H9 (cell line): ENCODE measurements at regions not wholly inside any gene's neighbourhood (a gene's known extent, or its start where the extent isn't known, plus 50 kb on each side); places are given as distances from the start of the nearest gene placed in this dataset.

Source experiments
- DNase-seq: peaks from one replicate; pipeline ENCODE4 v3.0.0-alpha.2; 2017
- H2AFZ ChIP-seq: one replicate; pipeline ENCODE4 v1.6.1; 2013; ENCODE audit warnings: mild to moderate bottlenecking, low read length, control low read depth, moderate library complexity
- H2AK5ac ChIP-seq: 2 replicates; pipeline ENCODE4 v1.6.1; 2013; ENCODE audit warnings: low read length, control low read depth, mixed read lengths; ENCODE audit not compliant: insufficient read length
- H2BK120ac ChIP-seq: one replicate; pipeline ENCODE4 v1.6.1; 2013; ENCODE audit warnings: low read depth, mild to moderate bottlenecking, low read length, control low read depth, inconsistent platforms; ENCODE audit not compliant: poor library complexity, severe bottlenecking
- H2BK12ac ChIP-seq: 2 replicates; pipeline ENCODE4 v1.6.1; 2013; ENCODE audit warnings: low read length, control low read depth, mixed read lengths, low read depth; ENCODE audit not compliant: insufficient read length
- H2BK15ac ChIP-seq: 2 replicates; pipeline ENCODE4 v1.6.1; 2013; ENCODE audit warnings: low read depth, low read length, control low read depth
- H2BK20ac ChIP-seq: one replicate; pipeline ENCODE4 v1.6.1; 2013; ENCODE audit warnings: low read depth, mild to moderate bottlenecking, low read length, control low read depth, inconsistent platforms; ENCODE audit not compliant: poor library complexity, severe bottlenecking
- H2BK5ac ChIP-seq: 2 replicates; pipeline ENCODE4 v1.6.1; 2013; ENCODE audit warnings: low read length, control low read depth, mixed read lengths; ENCODE audit not compliant: insufficient read length
- H3K14ac ChIP-seq: 2 replicates; pipeline ENCODE4 v1.6.1; 2013; ENCODE audit warnings: low read length, control low read depth; ENCODE audit not compliant: insufficient read depth
- H3K18ac ChIP-seq: 2 replicates; pipeline ENCODE4 v1.6.1; 2013; ENCODE audit warnings: low read depth, mild to moderate bottlenecking, mixed read lengths, low read length, control low read depth; ENCODE audit not compliant: insufficient read length
- H3K23ac ChIP-seq: 2 replicates; pipeline ENCODE4 v1.6.1; 2013; ENCODE audit warnings: low read length, control low read depth, mixed read lengths, low read depth; ENCODE audit not compliant: insufficient read length
- H3K23me2 ChIP-seq: 2 replicates; pipeline ENCODE4 v1.6.1; 2013; ENCODE audit warnings: low read depth, mild to moderate bottlenecking, mixed read lengths, low read length, control low read depth; ENCODE audit not compliant: insufficient read length, poor library complexity, severe bottlenecking
- H3K27ac ChIP-seq: 2 replicates; pipeline ENCODE4 v1.5.1; 2013; ENCODE audit warnings: low read length, control low read depth, mixed read lengths, low read depth; ENCODE audit not compliant: insufficient read length
- H3K27me3 ChIP-seq: 2 replicates; pipeline ENCODE4 v1.6.1; 2013; ENCODE audit warnings: low read length, control low read depth, inconsistent platforms; ENCODE audit not compliant: insufficient read depth
- H3K4ac ChIP-seq: 2 replicates; pipeline ENCODE4 v1.6.1; 2013; ENCODE audit warnings: low read depth, mild to moderate bottlenecking, control low read depth, inconsistent platforms, low read length, moderate library complexity
- H3K4me1 ChIP-seq: 2 replicates; pipeline ENCODE4 v1.6.1; 2013; ENCODE audit warnings: low read length, control low read depth, inconsistent platforms; ENCODE audit not compliant: insufficient read depth
- H3K4me2 ChIP-seq: 2 replicates; pipeline ENCODE4 v1.6.1; 2013; ENCODE audit warnings: low read length, control low read depth, mixed read lengths; ENCODE audit not compliant: insufficient read length, insufficient read depth
- H3K56ac ChIP-seq: 2 replicates; pipeline ENCODE4 v1.6.1; 2013; ENCODE audit warnings: low read depth, mild to moderate bottlenecking, mixed read lengths, low read length, control low read depth; ENCODE audit not compliant: insufficient read length
- H3K79me1 ChIP-seq: 2 replicates; pipeline ENCODE4 v1.6.1; 2013; ENCODE audit warnings: low read depth, mild to moderate bottlenecking, moderate library complexity, low read length, control low read depth, inconsistent platforms; ENCODE audit not compliant: insufficient read depth, poor library complexity, severe bottlenecking
- H3K79me2 ChIP-seq: 2 replicates; pipeline ENCODE4 v1.6.1; 2013; ENCODE audit warnings: low read length, control low read depth, inconsistent platforms; ENCODE audit not compliant: insufficient read depth
- H3K9ac ChIP-seq: 2 replicates; pipeline ENCODE4 v1.6.1; 2013; ENCODE audit warnings: low read length, control low read depth, mixed read lengths; ENCODE audit not compliant: insufficient read length; ENCODE audit errors: extremely low read depth
- H3K9me3 ChIP-seq: one replicate; pipeline ENCODE4 v1.6.1; 2013; ENCODE audit warnings: low read depth, low read length, inconsistent platforms; ENCODE audit not compliant: control insufficient read depth
- H3T11ph ChIP-seq: one replicate; pipeline ENCODE4 v1.6.1; 2013; ENCODE audit warnings: mild to moderate bottlenecking, low read length, control low read depth, inconsistent platforms
- H4K20me1 ChIP-seq: one replicate; pipeline ENCODE4 v1.6.1; 2013; ENCODE audit not compliant: control insufficient read depth, insufficient read length, insufficient read depth
- H4K5ac ChIP-seq: 2 replicates; pipeline ENCODE4 v1.6.1; 2013; ENCODE audit warnings: low read depth, mild to moderate bottlenecking, mixed read lengths, low read length, control low read depth; ENCODE audit not compliant: insufficient read length
- H4K8ac ChIP-seq: replicated peaks from 2 replicates; pipeline ENCODE4 v1.6.1; 2013; ENCODE audit warnings: low read length, control low read depth, mixed read lengths, low read depth; ENCODE audit not compliant: insufficient read length
- H4K91ac ChIP-seq: 2 replicates; pipeline ENCODE4 v1.6.1; 2013; ENCODE audit warnings: low read depth, mild to moderate bottlenecking, moderate library complexity, mixed read lengths, low read length, control low read depth; ENCODE audit not compliant: insufficient read length
- H3K27ac Mint-ChIP-seq, 3 experiments: 2 replicates in 2 of 3; 3 replicates in 1 of 3; pipeline ENCODE4 v1.8.0; 2020 to 2021; ENCODE audit warnings: mixed read lengths in 3 of 3, mild to moderate bottlenecking in 1 of 3, moderate library complexity in 1 of 3
- H3K27me3 Mint-ChIP-seq: 2 replicates; pipeline ENCODE4 v1.8.0; 2021; ENCODE audit warnings: low read depth, mild to moderate bottlenecking, moderate library complexity, mixed read lengths
- H3K36me3 Mint-ChIP-seq, 3 experiments: 2 replicates in 2 of 3; 3 replicates in 1 of 3; pipeline ENCODE4 v1.8.0; 2020 to 2021; ENCODE audit warnings: low read depth in 3 of 3, mixed read lengths in 3 of 3; ENCODE audit not compliant: insufficient read depth in 1 of 3
- H3K4me1 Mint-ChIP-seq, 2 experiments: 2 replicates each; pipeline ENCODE4 v1.8.0; 2020; ENCODE audit warnings: mixed read lengths in 2 of 2
- H3K4me3 Mint-ChIP-seq, 2 experiments: 2 replicates in 1 of 2; 3 replicates in 1 of 2; pipeline ENCODE4 v1.8.0; 2020 to 2021; ENCODE audit warnings: mild to moderate bottlenecking in 2 of 2, mixed read lengths in 2 of 2, moderate library complexity in 1 of 2
- H3K9me3 Mint-ChIP-seq, 2 experiments: 2 replicates in 1 of 2; 3 replicates in 1 of 2; pipeline ENCODE4 v1.8.0; 2020; ENCODE audit warnings: mild to moderate bottlenecking in 2 of 2, mixed read lengths in 2 of 2, moderate library complexity in 1 of 2
- WGBS: extraction: QIAGEN DNeasy Blood & Tissue Kit; methylation state at CpG from one replicate; pipeline ENCODE4 v1.1.7; 2013; ENCODE audit warnings: missing lambda C conversion rate, low lambda C conversion rate, mixed read lengths; ENCODE audit not compliant: insufficient read length; ENCODE audit errors: extremely low coverage; 5-methylcytosine and 5-hydroxymethylcytosine counted together
- TF ChIP-seq, protein P1 (sequence below): fragments of 200-600 bp; sonication (generic); conservative IDR thresholded peaks from 3 replicates; pipeline ENCODE4 v1.8.0; 2021; ENCODE audit warnings: antibody characterized with exemption, mild to moderate bottlenecking

DNA sequence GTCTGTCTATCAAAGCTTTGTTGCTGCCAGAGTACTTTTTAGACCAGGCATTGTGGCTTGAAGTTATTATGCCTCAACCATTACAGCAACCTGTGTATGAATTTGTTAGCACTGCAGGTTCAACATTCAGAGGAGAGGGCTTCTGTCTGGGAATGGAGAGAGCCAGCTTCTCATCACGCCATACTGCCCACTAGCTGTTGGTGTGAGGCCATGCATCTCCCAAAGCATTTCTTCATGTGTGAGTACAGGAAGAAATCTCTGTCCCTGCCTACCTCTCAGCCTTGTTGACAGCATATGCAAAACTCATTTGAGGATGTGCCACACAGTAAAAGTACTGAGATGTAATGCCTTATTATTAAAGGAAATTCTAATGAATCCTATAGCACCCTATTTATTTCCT is 76.9 kb upstream of the PPARGC1A start:
- Histone ChIP-seq H2BK15ac (no peak overlapping the region), H3K18ac (no peak overlapping the region), H3K14ac (no peak overlapping the region), H4K20me1 (no peaks in the 10 kb centered on the region), H2BK12ac (no peak overlapping the region), H3K9ac (no peak overlapping the region), H2AFZ (no peak overlapping the region), H3K4ac (no peak overlapping the region), H3K56ac (no peak overlapping the region), H3K23me2 (no peaks in the 10 kb centered on the region), H4K5ac (no peak overlapping the region), H3K27me3 (no peaks in the 10 kb centered on the region), H2BK20ac (no peak overlapping the region), H3K4me1 (no peaks in the 10 kb centered on the region), H4K91ac (no peak overlapping the region), H4K8ac (no peak overlapping the region), H3T11ph (no peak overlapping the region), H3K27ac (no peak overlapping the region), H2BK120ac (no peak overlapping the region), H3K4me2 (no peak overlapping the region), H3K79me1 (no peaks in the 10 kb centered on the region), H2AK5ac (no peak overlapping the region), H3K79me2 (no peaks in the 10 kb centered on the region), H3K23ac (no peak overlapping the region), H3K9me3 (no peaks in the 10 kb centered on the region), H2BK5ac (no peak overlapping the region)
- Mint-ChIP-seq H3K4me3 (no peak overlapping the region; a peak in 1 of 5 replicates), H3K9me3 (no peaks in the 10 kb centered on the region; a peak in 1 of 5 replicates), H3K27me3 (peaks cover 2% of the 10 kb centered on the region; the same call in 1 of the 2 replicates), H3K36me3 (no peaks in the 10 kb centered on the region; a peak in 1 of 7 replicates), H3K27ac (no peak overlapping the region), H3K4me1 (peaks cover 21 to 23% of the 10 kb centered on the region in 2 experiments)
- DNase-seq: peak; percentile 49
- TF ChIP-seq, protein P1, sequence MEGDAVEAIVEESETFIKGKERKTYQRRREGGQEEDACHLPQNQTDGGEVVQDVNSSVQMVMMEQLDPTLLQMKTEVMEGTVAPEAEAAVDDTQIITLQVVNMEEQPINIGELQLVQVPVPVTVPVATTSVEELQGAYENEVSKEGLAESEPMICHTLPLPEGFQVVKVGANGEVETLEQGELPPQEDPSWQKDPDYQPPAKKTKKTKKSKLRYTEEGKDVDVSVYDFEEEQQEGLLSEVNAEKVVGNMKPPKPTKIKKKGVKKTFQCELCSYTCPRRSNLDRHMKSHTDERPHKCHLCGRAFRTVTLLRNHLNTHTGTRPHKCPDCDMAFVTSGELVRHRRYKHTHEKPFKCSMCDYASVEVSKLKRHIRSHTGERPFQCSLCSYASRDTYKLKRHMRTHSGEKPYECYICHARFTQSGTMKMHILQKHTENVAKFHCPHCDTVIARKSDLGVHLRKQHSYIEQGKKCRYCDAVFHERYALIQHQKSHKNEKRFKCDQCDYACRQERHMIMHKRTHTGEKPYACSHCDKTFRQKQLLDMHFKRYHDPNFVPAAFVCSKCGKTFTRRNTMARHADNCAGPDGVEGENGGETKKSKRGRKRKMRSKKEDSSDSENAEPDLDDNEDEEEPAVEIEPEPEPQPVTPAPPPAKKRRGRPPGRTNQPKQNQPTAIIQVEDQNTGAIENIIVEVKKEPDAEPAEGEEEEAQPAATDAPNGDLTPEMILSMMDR: peak; percentile 75
- WGBS: no CpG with 5 or more reads among the region's 1 CpG
